Epithelial cell of esophagus (primary cell): ENCODE measurements at regions not wholly inside any gene's neighbourhood (a gene's known extent, or its start where the extent isn't known, plus 50 kb on each side); places are given as distances from the start of the nearest gene placed in this dataset.

Experiments
- DNase-seq: peaks from one replicate; pipeline ENCODE4 v3.0.0; 2010; ENCODE audit warnings: low read depth
- H3K4me3 ChIP-seq: 2 replicates; pipeline ENCODE4 v1.5.1; 2011; ENCODE audit warnings: mild to moderate bottlenecking, low read length, control low read depth
- CTCF ChIP-seq: IDR thresholded peaks from 2 replicates; pipeline ENCODE4 v1.5.1; 2011; ENCODE audit warnings: low read depth, mild to moderate bottlenecking, low read length, control low read depth, inconsistent platforms; ENCODE audit not compliant: insufficient read depth; ENCODE audit errors: missing control alignments

- no peak for DNase-seq
- no peak for TF ChIP-seq CTCF
- H3K4me3 ChIP-seq: no peak overlapping the region
Measured at GRCh38 chr10:61342858-61343572, 110.2 kb downstream of the TMEM26 start.

- DNase-seq: no peak
- no peak for TF ChIP-seq CTCF
- no peak overlapping the region for H3K4me3 ChIP-seq
Measured at GRCh38 chr10:61341008-61341407, 112.2 kb downstream of the TMEM26 start.

- no peak for TF ChIP-seq CTCF
- no peak overlapping the region for H3K4me3 ChIP-seq
- DNase-seq: no peak
Measured at GRCh38 chr10:61338146-61338545, 115.0 kb downstream of the TMEM26 start.

GRCh38 chr10:61337741-61338140, 115.4 kb downstream of the TMEM26 start:
- no peak overlapping the region for H3K4me3 ChIP-seq
- TF ChIP-seq CTCF: no peak

GRCh38 chr10:61336831-61337230, 116.3 kb downstream of the TMEM26 start:
- DNase-seq: no peak
- H3K4me3 ChIP-seq: no peak overlapping the region
- no peak for TF ChIP-seq CTCF

More at GRCh38 chr10:61337741-61338140, 115.4 kb downstream of the TMEM26 start:
- no peak for DNase-seq

GRCh38 chr10:61335359-61335758, 117.8 kb downstream of the TMEM26 start:
- no peak for TF ChIP-seq CTCF
- DNase-seq: no peak

GRCh38 chr10:61332581-61332980, 120.6 kb downstream of the TMEM26 start:
- H3K4me3 ChIP-seq: no peak overlapping the region
- no peak for TF ChIP-seq CTCF
- DNase-seq: no peak

More at GRCh38 chr10:61335359-61335758, 117.8 kb downstream of the TMEM26 start:
- no peak overlapping the region for H3K4me3 ChIP-seq
